Activated CD4-positive, alpha-beta T cell treated with anti-CD3 and anti-CD28 coated beads for 36 hours (primary cell): ENCODE measurements at regions not wholly inside any gene's neighbourhood (a gene's known extent, or its start where the extent isn't known, plus 50 kb on each side); places are given as distances from the start of the nearest gene placed in this dataset.

Experiments used
- ATAC-seq: fragments of 200-7000 bp; cut with Tn5 transposase; one replicate; pipeline ENCODE4 v1.10.0; 2021; ENCODE audit warnings: mild to moderate bottlenecking, moderate library complexity
- CTCF ChIA-PET: fragments of 350-600 bp; sonication (Branson Sonifier 250); formaldehyde crosslinking; loops from one replicate; lab custom pipeline; 2021; ENCODE audit warnings: antibody characterized with exemption; lab: Charles Lee
- POLR2A ChIA-PET: fragments of 350-600 bp; sonication (Branson Sonifier 250); formaldehyde crosslinking; loops from one replicate; lab custom pipeline; 2021; ENCODE audit warnings: antibody characterized with exemption, inconsistent platforms; lab: Charles Lee
- DNase-seq: peaks from one replicate; pipeline ENCODE4 v3.0.0-alpha.2; 2020
- H3K27ac Mint-ChIP-seq: one replicate; pipeline ENCODE4 v1.8.0; 2021; ENCODE audit warnings: mixed read lengths
- H3K27me3 Mint-ChIP-seq: one replicate; pipeline ENCODE4 v1.8.0; 2021; ENCODE audit warnings: mixed read lengths
- H3K36me3 Mint-ChIP-seq: one replicate; pipeline ENCODE4 v1.8.0; 2021; ENCODE audit warnings: low read depth, mixed read lengths
- H3K4me1 Mint-ChIP-seq: one replicate; pipeline ENCODE4 v1.8.0; 2021; ENCODE audit warnings: mixed read lengths
- H3K4me3 Mint-ChIP-seq: one replicate; pipeline ENCODE4 v1.8.0; 2021; ENCODE audit warnings: mild to moderate bottlenecking, moderate library complexity, mixed read lengths
- H3K9me3 Mint-ChIP-seq: one replicate; pipeline ENCODE4 v1.8.0; 2021; ENCODE audit warnings: low read depth, mixed read lengths
- intact Hi-C, 2 experiments: fragments of 100-400 bp; cut with DNase I in 1 of 2; cut with micrococcal nuclease in 1 of 2; formaldehyde crosslinking; loops; one replicate each; pipeline versions ENCODE4 v1.14.2 to v1.15.1; 2022 to 2024; cut with DNase I, micrococcal nuclease

DNA sequence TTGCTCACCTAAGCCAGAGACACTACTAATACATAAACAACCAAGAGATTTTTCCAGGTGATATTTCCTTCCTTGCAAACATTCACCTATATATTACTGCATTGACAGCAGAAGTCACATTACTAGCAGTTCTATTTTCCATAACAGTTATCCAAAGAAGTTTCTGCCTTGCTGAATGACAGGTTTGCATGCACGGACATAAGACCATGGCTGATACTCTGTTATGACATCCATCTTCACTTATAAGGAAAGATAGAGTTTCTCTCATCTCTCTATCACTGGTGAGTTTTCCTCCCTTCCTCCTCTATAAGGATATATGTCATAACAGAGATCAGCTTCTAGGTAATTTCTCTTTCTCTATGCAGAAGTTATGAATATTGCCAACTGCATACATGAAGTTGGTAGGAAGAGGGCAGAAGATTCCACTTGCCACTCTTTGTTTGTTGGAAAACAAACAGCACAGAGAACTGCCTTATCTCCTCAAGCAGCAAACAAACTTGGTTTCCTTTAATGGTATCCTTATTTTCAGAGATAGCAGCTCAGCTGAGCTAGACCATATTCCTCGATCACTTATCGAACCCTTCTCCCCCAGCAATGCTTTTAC lies 557.0 kb downstream of the VRK1 start:
- Mint-ChIP-seq H3K27me3 (no peaks in the 10 kb centered on the region), H3K4me1 (peaks cover 8% of the 10 kb centered on the region), H3K4me3 (no peak overlapping the region), H3K36me3 (no peaks in the 10 kb centered on the region), H3K9me3 (no peaks in the 10 kb centered on the region), H3K27ac (no peak overlapping the region)
- ATAC-seq (no peak), DNase-seq (no peak)
- POLR2A ChIA-PET, result no interaction called here
- CTCF ChIA-PET, result no interaction called here
- intact Hi-C loops, result no loop called here

DNA sequence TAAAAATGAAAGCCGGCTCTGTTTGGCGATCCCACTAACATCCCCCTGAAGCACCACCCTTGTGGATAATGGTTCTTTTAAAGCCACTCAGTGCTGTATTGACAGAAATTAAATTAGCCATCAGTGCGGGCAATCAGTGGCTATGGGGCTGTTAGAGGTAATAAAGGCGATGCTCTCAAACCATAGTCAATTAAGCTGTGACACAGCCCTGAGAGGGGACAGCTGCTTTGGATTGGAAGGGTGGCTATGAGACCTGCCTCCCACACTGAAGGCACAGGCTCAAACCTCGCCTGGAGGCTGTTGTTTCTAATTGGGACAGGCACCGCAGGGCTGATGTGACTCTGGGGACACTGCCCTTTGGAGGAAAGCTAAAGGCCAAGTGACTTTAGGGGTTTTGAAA lies 562.2 kb downstream of the VRK1 start:
- no peak for ATAC-seq
- no peak for DNase-seq
- H3K27me3 Mint-ChIP-seq, result no peaks in the 10 kb centered on the region
- ChIA-PET CTCF (interaction anchor here (0.6 kb wide), 1 partner anchor 290 kb away, joined by 3 read pairs; no protein-coding TSS in a partner anchor), POLR2A (no interaction called here)
- H3K4me1 Mint-ChIP-seq, result peaks cover 2% of the 10 kb centered on the region
- no peak overlapping the region for H3K27ac Mint-ChIP-seq
- no peaks in the 10 kb centered on the region for H3K36me3 Mint-ChIP-seq
- H3K4me3 Mint-ChIP-seq, result no peak overlapping the region
- no peaks in the 10 kb centered on the region for H3K9me3 Mint-ChIP-seq
- intact Hi-C loops, result no loop called here

DNA sequence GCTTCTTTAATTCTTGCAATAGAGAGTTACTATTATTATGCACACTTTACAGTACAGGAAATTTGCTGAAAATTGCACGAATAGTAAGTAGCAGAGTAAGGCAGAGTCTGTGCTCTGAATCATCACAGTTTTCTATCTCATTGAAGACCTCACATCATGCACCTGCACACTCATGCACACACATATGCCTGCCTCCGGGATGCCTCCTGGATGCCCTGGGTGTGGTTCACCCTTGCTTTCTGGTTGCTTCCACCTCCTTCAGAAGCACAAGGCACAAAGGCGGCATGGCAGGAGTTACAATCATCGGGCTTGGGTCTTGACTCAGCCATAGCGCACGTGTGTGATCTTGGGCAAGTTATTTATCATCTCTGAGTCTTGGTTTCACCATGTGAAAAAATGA lies 564.0 kb downstream of the VRK1 start:
- intact Hi-C loops, result no loop called here
- H3K36me3 Mint-ChIP-seq, result no peaks in the 10 kb centered on the region
- H3K27me3 Mint-ChIP-seq, result no peaks in the 10 kb centered on the region
- no peak for DNase-seq
- POLR2A ChIA-PET, result no interaction called here
- CTCF ChIA-PET, result no interaction called here
- H3K4me3 Mint-ChIP-seq, result no peak overlapping the region
- ATAC-seq, result no peak
- H3K27ac Mint-ChIP-seq, result no peak overlapping the region
- H3K4me1 Mint-ChIP-seq, result no peaks in the 10 kb centered on the region
- no peaks in the 10 kb centered on the region for H3K9me3 Mint-ChIP-seq

DNA sequence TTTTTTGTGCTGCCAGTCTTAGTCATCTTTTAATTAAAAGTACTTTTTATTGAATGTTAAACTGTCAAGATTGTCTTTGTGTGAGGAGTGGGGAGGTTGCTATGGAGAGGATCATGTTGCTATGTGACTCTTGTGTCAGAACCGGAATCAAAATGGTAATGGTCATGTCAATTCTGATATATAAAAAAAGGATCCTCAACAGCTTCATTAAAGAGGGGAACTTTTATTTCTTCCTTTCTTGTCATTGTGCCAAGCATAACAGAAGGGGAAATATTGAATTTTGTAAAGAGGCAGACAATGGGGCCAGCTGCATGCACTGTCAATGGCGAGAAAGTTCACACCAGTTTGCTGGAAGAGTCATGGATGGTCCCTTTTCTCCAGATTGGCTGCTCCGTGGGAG lies 564.8 kb downstream of the VRK1 start:
- CTCF ChIA-PET, result no interaction called here

DNA sequence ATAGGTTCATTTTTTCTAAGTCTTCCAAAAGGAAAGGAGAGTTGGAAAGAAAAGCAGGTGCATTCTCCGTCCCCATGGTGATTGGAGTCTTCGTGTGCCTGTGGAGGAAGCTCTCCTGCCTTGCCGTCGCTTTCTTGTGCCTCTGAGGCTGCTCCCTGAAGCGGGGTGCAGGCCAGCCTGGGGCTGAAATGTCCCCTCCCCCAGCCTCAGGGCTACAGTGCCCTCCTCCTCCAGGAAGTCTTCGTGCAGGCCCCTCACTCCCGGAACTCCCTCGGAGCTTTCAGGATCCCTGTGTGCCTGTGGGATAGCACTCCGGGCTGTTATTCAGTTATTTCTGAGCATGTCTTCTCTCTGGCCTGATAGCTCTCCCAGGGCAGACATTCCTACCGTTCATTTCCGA lies 569.2 kb downstream of the VRK1 start:
- DNase-seq, result no peak
- Mint-ChIP-seq H3K27ac (no peak overlapping the region), H3K36me3 (no peaks in the 10 kb centered on the region), H3K9me3 (peaks cover 2% of the 10 kb centered on the region), H3K27me3 (no peaks in the 10 kb centered on the region), H3K4me1 (no peaks in the 10 kb centered on the region), H3K4me3 (no peak overlapping the region)
- intact Hi-C loops, result no loop called here
- ATAC-seq, result no peak
- ChIA-PET POLR2A (no interaction called here), CTCF (no interaction called here)

More for the DNA sequence above, 564.8 kb downstream of the VRK1 start:
- intact Hi-C loops, result no loop called here
- no peak for DNase-seq
- no peak for ATAC-seq
- no peaks in the 10 kb centered on the region for H3K9me3 Mint-ChIP-seq
- H3K27ac Mint-ChIP-seq, result no peak overlapping the region
- no peaks in the 10 kb centered on the region for H3K4me1 Mint-ChIP-seq
- POLR2A ChIA-PET, result no interaction called here
- no peaks in the 10 kb centered on the region for H3K27me3 Mint-ChIP-seq
- H3K36me3 Mint-ChIP-seq, result no peaks in the 10 kb centered on the region
- no peak overlapping the region for H3K4me3 Mint-ChIP-seq

DNA sequence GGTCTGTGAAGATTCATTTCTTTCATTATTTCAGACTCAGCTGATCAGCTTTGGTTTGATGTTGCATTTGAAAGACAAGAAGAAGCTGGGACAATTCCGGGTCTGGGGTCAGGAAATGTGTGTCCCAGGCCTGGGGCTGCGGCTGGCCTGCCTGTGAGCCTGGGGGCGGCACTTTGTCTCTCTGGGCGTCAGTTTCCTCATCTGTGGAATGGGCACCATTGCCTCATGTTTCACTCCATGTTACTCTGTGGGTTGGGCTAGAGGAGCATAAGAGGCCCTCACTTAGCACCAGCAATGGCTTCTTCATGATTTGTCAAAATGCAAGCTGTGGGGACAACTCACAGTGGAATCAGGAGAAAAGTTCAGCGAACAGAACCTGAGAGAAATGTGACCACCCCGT lies 570.1 kb downstream of the VRK1 start:
- H3K27ac Mint-ChIP-seq, result no peak overlapping the region
- DNase-seq (no peak), ATAC-seq (no peak)
- CTCF ChIA-PET, result no interaction called here
- peaks cover 4% of the 10 kb centered on the region for H3K9me3 Mint-ChIP-seq
- POLR2A ChIA-PET, result no interaction called here
- H3K4me1 Mint-ChIP-seq, result no peaks in the 10 kb centered on the region
- intact Hi-C loops, result no loop called here
- H3K36me3 Mint-ChIP-seq, result no peaks in the 10 kb centered on the region
- no peak overlapping the region for H3K4me3 Mint-ChIP-seq
- no peaks in the 10 kb centered on the region for H3K27me3 Mint-ChIP-seq

DNA sequence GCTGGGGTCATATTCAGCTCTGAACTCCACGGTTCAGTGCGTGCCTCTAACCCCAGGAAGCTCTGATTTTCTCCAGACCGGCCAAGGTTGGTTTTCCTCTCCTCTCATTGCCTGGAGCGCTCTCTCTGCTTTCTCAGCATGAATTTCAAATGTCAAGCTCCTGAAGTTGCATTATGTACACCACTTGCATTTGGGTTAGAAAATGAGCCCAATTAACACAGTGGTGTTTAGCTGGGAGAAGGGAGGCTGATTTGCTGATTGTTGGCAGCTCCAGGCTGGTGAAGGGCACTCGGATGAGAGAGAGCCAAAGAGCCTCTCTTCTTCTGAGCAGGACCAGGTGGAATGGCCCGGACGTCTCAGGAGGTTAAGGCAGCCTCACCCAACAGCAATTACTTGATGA lies 570.9 kb downstream of the VRK1 start:
- Mint-ChIP-seq H3K27ac (no peak overlapping the region), H3K36me3 (no peaks in the 10 kb centered on the region), H3K4me3 (no peak overlapping the region), H3K4me1 (no peaks in the 10 kb centered on the region), H3K27me3 (no peaks in the 10 kb centered on the region), H3K9me3 (peaks cover 4% of the 10 kb centered on the region)
- intact Hi-C loops, result no loop called here
- ChIA-PET POLR2A (no interaction called here), CTCF (no interaction called here)
- DNase-seq (no peak), ATAC-seq (no peak)

DNA sequence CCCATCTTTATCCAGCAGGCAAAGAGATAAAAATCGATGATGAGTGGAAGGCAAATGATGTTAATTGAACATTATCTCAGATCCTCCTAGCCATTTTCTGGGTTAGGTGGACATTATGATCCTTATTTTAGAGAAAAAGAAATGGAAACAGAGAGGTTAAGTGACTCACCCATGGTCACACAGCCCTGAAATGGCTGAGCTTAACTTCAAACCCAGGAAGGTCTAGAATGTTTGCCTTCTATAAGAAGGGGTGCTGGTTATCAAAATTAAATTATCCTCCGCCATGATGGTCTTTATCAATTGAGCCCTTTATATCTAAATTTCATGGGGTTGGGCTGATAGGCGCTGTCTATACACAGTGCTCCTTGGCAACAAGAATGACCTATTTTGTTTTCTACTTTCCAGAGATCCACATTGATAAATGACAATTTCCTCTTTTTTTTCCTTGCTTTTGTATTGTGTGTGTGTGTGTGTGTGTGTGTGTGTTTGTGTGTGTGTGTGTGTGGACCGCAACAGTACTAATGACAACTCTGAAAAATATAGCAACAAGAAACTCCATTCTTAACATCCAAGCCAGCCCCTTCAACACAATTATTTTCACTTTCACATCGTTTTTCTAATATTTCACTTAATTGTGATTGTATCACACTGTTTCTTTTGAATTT lies 571.9 kb downstream of the VRK1 start:
- no peak for DNase-seq
- Mint-ChIP-seq H3K4me3 (no peak overlapping the region), H3K4me1 (peaks cover 3% of the 10 kb centered on the region), H3K36me3 (no peaks in the 10 kb centered on the region), H3K27me3 (no peaks in the 10 kb centered on the region), H3K9me3 (peaks cover 4% of the 10 kb centered on the region), H3K27ac (no peak overlapping the region)
- intact Hi-C loops, result no loop called here
- POLR2A ChIA-PET, result no interaction called here
- CTCF ChIA-PET, result interaction anchor here (0.7 kb wide), 1 partner anchor 84 kb away, joined by 3 read pairs; no protein-coding TSS in a partner anchor
- ATAC-seq, result no peak

DNA sequence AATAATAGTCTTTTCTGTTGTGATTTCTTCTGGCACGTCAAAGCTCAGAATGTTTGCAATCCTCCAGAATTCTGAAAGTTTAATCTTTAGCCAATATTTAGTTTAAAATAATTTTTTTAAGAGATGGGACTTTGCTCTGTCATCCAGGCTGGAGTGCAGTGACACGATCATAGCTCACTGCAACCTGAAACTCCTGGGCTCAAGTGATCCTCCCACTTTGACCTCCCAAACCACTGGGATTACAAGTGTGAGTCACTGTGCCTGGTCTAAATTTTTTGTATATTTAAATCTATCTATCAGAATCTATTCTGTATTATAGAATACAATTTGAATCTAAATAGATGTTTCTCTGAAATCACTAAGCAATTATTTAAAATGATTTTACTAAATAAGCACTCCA lies 572.7 kb downstream of the VRK1 start:
- ATAC-seq, result no peak
- H3K36me3 Mint-ChIP-seq, result no peaks in the 10 kb centered on the region

DNA sequence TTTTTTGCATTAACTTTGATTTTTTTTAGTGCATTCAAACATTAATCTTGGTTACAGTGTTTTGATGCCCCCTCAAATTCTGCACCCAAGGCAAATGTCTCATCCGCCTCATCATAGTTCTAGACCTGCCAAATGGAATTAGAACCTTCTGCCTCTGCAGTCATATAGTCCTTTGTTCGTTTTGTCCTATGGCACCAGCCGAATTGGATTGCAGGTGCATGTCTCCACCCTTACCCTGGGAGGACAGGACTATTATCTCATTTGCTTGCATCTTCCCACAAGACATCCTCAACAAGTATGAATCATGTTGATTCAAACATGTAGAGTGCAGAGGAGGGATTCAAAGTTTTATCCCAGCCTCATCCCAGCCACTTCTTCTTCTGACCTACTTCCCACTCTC lies 579.1 kb downstream of the VRK1 start:
- H3K9me3 Mint-ChIP-seq, result peaks cover 1% of the 10 kb centered on the region

More for the DNA sequence above, 572.7 kb downstream of the VRK1 start:
- H3K9me3 Mint-ChIP-seq, result peaks cover 4% of the 10 kb centered on the region
- POLR2A ChIA-PET, result no interaction called here
- CTCF ChIA-PET, result interaction anchor here (0.7 kb wide), 1 partner anchor 85 kb away, joined by 3 read pairs; no protein-coding TSS in a partner anchor
- peaks cover 8% of the 10 kb centered on the region for H3K4me1 Mint-ChIP-seq
- no peak for DNase-seq
- no peak overlapping the region for H3K4me3 Mint-ChIP-seq
- H3K27me3 Mint-ChIP-seq, result no peaks in the 10 kb centered on the region
- H3K27ac Mint-ChIP-seq, result no peak overlapping the region
- intact Hi-C loops, result no loop called here

DNA sequence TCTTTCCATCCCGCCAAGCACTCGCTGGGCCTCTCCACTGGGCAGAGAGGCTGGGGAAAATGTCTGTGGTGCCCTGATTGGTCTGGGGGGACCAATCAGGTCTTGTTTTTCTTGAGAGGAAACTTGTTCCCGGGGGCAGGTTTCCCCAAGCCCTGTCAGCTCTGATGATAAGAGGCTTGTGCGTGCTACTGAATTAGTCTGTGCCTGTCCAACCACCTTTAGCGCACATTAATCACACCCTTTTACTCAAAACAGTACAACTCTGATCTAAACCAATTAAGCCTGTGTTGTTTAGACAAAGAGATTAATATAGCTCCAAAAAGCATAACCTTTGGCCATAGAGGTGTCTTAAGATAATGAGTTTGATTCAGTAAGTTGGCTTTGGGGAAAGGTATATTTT lies 580.4 kb downstream of the VRK1 start:
- ChIA-PET CTCF (no interaction called here), POLR2A (no interaction called here)
- Mint-ChIP-seq H3K27ac (no peak overlapping the region), H3K4me1 (peaks cover 55% of the 10 kb centered on the region), H3K9me3 (no peaks in the 10 kb centered on the region), H3K36me3 (peaks cover 1% of the 10 kb centered on the region), H3K4me3 (no peak overlapping the region), H3K27me3 (no peaks in the 10 kb centered on the region)
- no peak for DNase-seq
- no peak for ATAC-seq
- intact Hi-C loops, result no loop called here

More for the DNA sequence above, 579.1 kb downstream of the VRK1 start:
- no peak overlapping the region for H3K27ac Mint-ChIP-seq
- H3K4me1 Mint-ChIP-seq, result peaks cover 46% of the 10 kb centered on the region
- H3K27me3 Mint-ChIP-seq, result no peaks in the 10 kb centered on the region
- DNase-seq (no peak), ATAC-seq (no peak)
- ChIA-PET CTCF (no interaction called here), POLR2A (no interaction called here)
- intact Hi-C loops, result no loop called here
- H3K4me3 Mint-ChIP-seq, result no peak overlapping the region
- H3K36me3 Mint-ChIP-seq, result no peaks in the 10 kb centered on the region

DNA sequence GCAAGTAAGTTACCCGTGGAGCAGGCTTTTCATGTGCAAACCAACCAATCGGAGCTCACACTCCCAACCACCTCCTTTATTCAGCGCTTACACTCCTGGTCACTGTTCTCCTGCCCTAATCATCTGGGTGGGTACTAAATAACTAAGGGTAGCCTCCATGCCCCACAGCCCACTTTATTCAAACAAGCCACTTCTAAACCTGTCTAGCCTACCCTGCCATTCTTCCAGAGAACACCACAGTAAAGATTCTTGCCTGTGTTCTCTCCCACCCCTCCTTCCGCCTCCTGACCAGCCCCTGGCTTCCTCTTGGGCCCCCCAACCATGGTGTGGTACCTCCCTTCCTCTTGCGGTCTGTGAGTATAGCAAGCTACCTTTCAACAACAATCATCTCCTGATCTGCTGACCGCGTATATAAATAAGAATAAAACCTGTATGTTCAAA lies 581.9 kb downstream of the VRK1 start:
- intact Hi-C loops, result no loop called here
- CTCF ChIA-PET, result interaction anchor here (0.5 to 0.8 kb wide), 2 partner anchors 35 to 59 kb away, joined by 3 read pairs; no protein-coding TSS in a partner anchor
- ATAC-seq (no peak), DNase-seq (peak; percentile 19)
- Mint-ChIP-seq H3K4me1 (peaks cover 52% of the 10 kb centered on the region), H3K36me3 (peaks cover 1% of the 10 kb centered on the region), H3K27ac (peak overlapping the region; percentile 12), H3K9me3 (no peaks in the 10 kb centered on the region), H3K27me3 (no peaks in the 10 kb centered on the region), H3K4me3 (no peak overlapping the region)
- POLR2A ChIA-PET, result no interaction called here
